Stimulated activated CD8-positive, alpha-beta memory T cell treated with anti-CD3 and anti-CD28 coated beads, Interleukin-2, amount 100 ng/mL, for 48 hours (primary cell): ENCODE measurements at regions not wholly inside any gene's neighbourhood (a gene's known extent, or its start where the extent isn't known, plus 50 kb on each side); places are given as distances from the start of the nearest gene placed in this dataset.
"Not testable (repeated sequence)": the region's sequence is repeated elsewhere in the genome, so short reads cannot be mapped to it uniquely, and the experiment has no call there.

Experiments
- DNase-seq, 2 donors: peaks; one replicate each; pipeline ENCODE4 v3.0.0-alpha.2; 2020; ENCODE audit warnings: low read depth in 2 of 2

- DNase-seq: no peak
These were observed 120.2 kb upstream of the CRIM1 start for GRCh38 chr2:36235426-36235825.

GRCh38 chr2:36223259-36223658, 132.3 kb upstream of the CRIM1 start:
- DNase-seq: no peak

- no peak for DNase-seq
These were observed 133.1 kb upstream of the CRIM1 start for GRCh38 chr2:36222485-36222884.

- DNase-seq: no peak
These were observed 140.9 kb upstream of the CRIM1 start for GRCh38 chr2:36214691-36215090.

GRCh38 chr2:36203366-36203765, 152.2 kb upstream of the CRIM1 start:
- no peak for DNase-seq

- no peak for DNase-seq
These were observed 158.2 kb upstream of the CRIM1 start for GRCh38 chr2:36197181-36197971.

- DNase-seq: no peak
These were observed 161.9 kb upstream of the CRIM1 start for GRCh38 chr2:36193680-36194079.

- no peak for DNase-seq
These were observed 162.6 kb upstream of the CRIM1 start for GRCh38 chr2:36192983-36193382.

- no peak for DNase-seq
These were observed 165.5 kb upstream of the CRIM1 start for GRCh38 chr2:36190097-36190496.

- DNase-seq: no peak
These were observed 170.0 kb upstream of the CRIM1 start for GRCh38 chr2:36185624-36186023.

GRCh38 chr2:36184848-36185247, 170.7 kb upstream of the CRIM1 start:
- DNase-seq: no peak

GRCh38 chr2:36180789-36181482, 174.6 kb upstream of the CRIM1 start:
- not testable (repeated sequence) for DNase-seq

GRCh38 chr2:36180293-36180692, 175.3 kb upstream of the CRIM1 start:
- not testable (repeated sequence) for DNase-seq

- DNase-seq: not testable (repeated sequence)
These were observed 175.8 kb upstream of the CRIM1 start for GRCh38 chr2:36179668-36180269.

GRCh38 chr2:36178384-36178783, 177.2 kb upstream of the CRIM1 start:
- no peak for DNase-seq

- no peak for DNase-seq
These were observed 178.3 kb upstream of the CRIM1 start for GRCh38 chr2:36177282-36177681.

GRCh38 chr2:36174920-36175319, 180.7 kb upstream of the CRIM1 start:
- no peak for DNase-seq

GRCh38 chr2:36173760-36174404, 181.7 kb upstream of the CRIM1 start:
- no peak for DNase-seq

- DNase-seq: no peak
These were observed 182.8 kb upstream of the CRIM1 start for GRCh38 chr2:36172824-36173223.

GRCh38 chr2:36170805-36171204, 184.8 kb upstream of the CRIM1 start:
- DNase-seq: no peak

- no peak for DNase-seq
These were observed 185.7 kb upstream of the CRIM1 start for GRCh38 chr2:36169843-36170242.

GRCh38 chr2:36168115-36168514, 187.5 kb upstream of the CRIM1 start:
- no peak for DNase-seq
